ENCODE measurements at regions not wholly inside any gene's neighbourhood (a gene's known extent, or its start where the extent isn't known, plus 50 kb on each side); places are given as distances from the start of the nearest gene placed in this dataset.
"Not testable (repeated sequence)": the region's sequence is repeated elsewhere in the genome, so short reads cannot be mapped to it uniquely, and the experiment has no call there.

- Mint-ChIP-seq H3K27me3 (peaks cover 19% of the 10 kb centered on the region), H3K4me1 (ENCODE audit: low read depth) (no peaks in the 10 kb centered on the region), H3K4me3 (no peak overlapping the region), H3K36me3 (ENCODE audit: low read depth) (peaks cover 4% of the 10 kb centered on the region), H3K27ac (no peak overlapping the region), H3K9me3 (peaks cover 9% of the 10 kb centered on the region)
These were observed 93.8 kb upstream of the UBE2E1 start for GRCh38 chr3:23711916-23712494.

- Mint-ChIP-seq H3K27me3 (peaks cover 19% of the 10 kb centered on the region), H3K4me3 (no peak overlapping the region), H3K9me3 (peaks cover 9% of the 10 kb centered on the region)
These were observed 92.8 kb upstream of the UBE2E1 start for GRCh38 chr3:23712656-23713559.

GRCh38 chr3:23713641-23714040 is 92.1 kb upstream of the UBE2E1 start:
- Mint-ChIP-seq H3K4me3 (no peak overlapping the region), H3K27me3 (peaks cover 19% of the 10 kb centered on the region), H3K27ac (no peak overlapping the region), H3K4me1 (ENCODE audit: low read depth) (no peaks in the 10 kb centered on the region), H3K36me3 (ENCODE audit: low read depth) (peaks cover 4% of the 10 kb centered on the region), H3K9me3 (peaks cover 9% of the 10 kb centered on the region)

More at GRCh38 chr3:23712656-23713559, 92.8 kb upstream of the UBE2E1 start:
- Mint-ChIP-seq H3K27ac (no peak overlapping the region), H3K4me1 (ENCODE audit: low read depth) (no peaks in the 10 kb centered on the region), H3K36me3 (ENCODE audit: low read depth) (peaks cover 4% of the 10 kb centered on the region)

- H3K27me3 Mint-ChIP-seq: peaks cover 9% of the 10 kb centered on the region
- peaks cover 4% of the 10 kb centered on the region for H3K36me3 Mint-ChIP-seq (ENCODE audit: low read depth)
- H3K27ac Mint-ChIP-seq: no peak overlapping the region
- peaks cover 5% of the 10 kb centered on the region for H3K9me3 Mint-ChIP-seq
- H3K4me3 Mint-ChIP-seq: no peak overlapping the region
- H3K4me1 Mint-ChIP-seq (ENCODE audit: low read depth): no peaks in the 10 kb centered on the region
These were observed 85.7 kb upstream of the UBE2E1 start for GRCh38 chr3:23720059-23720458.

- peaks cover 4% of the 10 kb centered on the region for H3K27me3 Mint-ChIP-seq
- H3K4me1 Mint-ChIP-seq (ENCODE audit: low read depth): no peaks in the 10 kb centered on the region
- H3K4me3 Mint-ChIP-seq: no peak overlapping the region
- H3K9me3 Mint-ChIP-seq: peaks cover 5% of the 10 kb centered on the region
- peaks cover 4% of the 10 kb centered on the region for H3K36me3 Mint-ChIP-seq (ENCODE audit: low read depth)
- H3K27ac Mint-ChIP-seq: no peak overlapping the region
These were observed 84.9 kb upstream of the UBE2E1 start for GRCh38 chr3:23720885-23721284.

GRCh38 chr3:23723141-23723540 is 82.6 kb upstream of the UBE2E1 start:
- H3K4me3 Mint-ChIP-seq: no peak overlapping the region
- no peaks in the 10 kb centered on the region for H3K36me3 Mint-ChIP-seq (ENCODE audit: low read depth)
- no peaks in the 10 kb centered on the region for H3K9me3 Mint-ChIP-seq
- no peaks in the 10 kb centered on the region for H3K27me3 Mint-ChIP-seq
- H3K4me1 Mint-ChIP-seq (ENCODE audit: low read depth): peaks cover 8% of the 10 kb centered on the region
- H3K27ac Mint-ChIP-seq: no peak overlapping the region

GRCh38 chr3:23723930-23724329 is 81.8 kb upstream of the UBE2E1 start:
- H3K9me3 Mint-ChIP-seq: no peaks in the 10 kb centered on the region
- no peak overlapping the region for H3K4me3 Mint-ChIP-seq
- peaks cover 8% of the 10 kb centered on the region for H3K4me1 Mint-ChIP-seq (ENCODE audit: low read depth)
- H3K27ac Mint-ChIP-seq: no peak overlapping the region
- H3K36me3 Mint-ChIP-seq (ENCODE audit: low read depth): no peaks in the 10 kb centered on the region
- no peaks in the 10 kb centered on the region for H3K27me3 Mint-ChIP-seq

- Mint-ChIP-seq H3K27me3 (no peaks in the 10 kb centered on the region), H3K4me1 (ENCODE audit: low read depth) (peaks cover 8% of the 10 kb centered on the region), H3K4me3 (no peak overlapping the region), H3K9me3 (no peaks in the 10 kb centered on the region), H3K36me3 (ENCODE audit: low read depth) (no peaks in the 10 kb centered on the region), H3K27ac (no peak overlapping the region)
These were observed 78.8 kb upstream of the UBE2E1 start for GRCh38 chr3:23726811-23727548.

GRCh38 chr3:23728601-23729117 is 77.1 kb upstream of the UBE2E1 start:
- Mint-ChIP-seq H3K4me1 (ENCODE audit: low read depth) (peaks cover 8% of the 10 kb centered on the region), H3K27ac (no peak overlapping the region), H3K36me3 (ENCODE audit: low read depth) (no peaks in the 10 kb centered on the region)

GRCh38 chr3:23729362-23729761 is 76.4 kb upstream of the UBE2E1 start:
- H3K27me3 Mint-ChIP-seq; H3K36me3 Mint-ChIP-seq (ENCODE audit: low read depth); H3K9me3 Mint-ChIP-seq; H3K27ac Mint-ChIP-seq; H3K4me1 Mint-ChIP-seq (ENCODE audit: low read depth); H3K4me3 Mint-ChIP-seq: not testable (repeated sequence)

More at GRCh38 chr3:23728601-23729117, 77.1 kb upstream of the UBE2E1 start:
- Mint-ChIP-seq H3K4me3 (no peak overlapping the region), H3K27me3 (no peaks in the 10 kb centered on the region), H3K9me3 (peaks cover 4% of the 10 kb centered on the region)

GRCh38 chr3:23734481-23734880 is 71.3 kb upstream of the UBE2E1 start:
- Mint-ChIP-seq H3K9me3 (peaks cover 4% of the 10 kb centered on the region), H3K27me3 (peaks cover 6% of the 10 kb centered on the region), H3K4me3 (no peak overlapping the region), H3K36me3 (ENCODE audit: low read depth) (no peaks in the 10 kb centered on the region), H3K4me1 (ENCODE audit: low read depth) (peaks cover 6% of the 10 kb centered on the region), H3K27ac (no peak overlapping the region)

- Mint-ChIP-seq H3K27ac (no peak overlapping the region), H3K4me3 (no peak overlapping the region), H3K9me3 (peaks cover 4% of the 10 kb centered on the region), H3K36me3 (ENCODE audit: low read depth) (no peaks in the 10 kb centered on the region), H3K27me3 (peaks cover 10% of the 10 kb centered on the region), H3K4me1 (ENCODE audit: low read depth) (peaks cover 11% of the 10 kb centered on the region)
These were observed 70.7 kb upstream of the UBE2E1 start for GRCh38 chr3:23735062-23735461.

- Mint-ChIP-seq H3K27me3 (peaks cover 10% of the 10 kb centered on the region), H3K27ac (no peak overlapping the region), H3K4me1 (ENCODE audit: low read depth) (peaks cover 17% of the 10 kb centered on the region), H3K4me3 (no peak overlapping the region), H3K36me3 (ENCODE audit: low read depth) (no peaks in the 10 kb centered on the region), H3K9me3 (peaks cover 4% of the 10 kb centered on the region)
These were observed 70.0 kb upstream of the UBE2E1 start for GRCh38 chr3:23735535-23736326.

- Mint-ChIP-seq H3K36me3 (ENCODE audit: low read depth) (no peaks in the 10 kb centered on the region), H3K4me1 (ENCODE audit: low read depth) (peaks cover 23% of the 10 kb centered on the region), H3K27ac (no peak overlapping the region), H3K9me3 (no peaks in the 10 kb centered on the region), H3K4me3 (no peak overlapping the region), H3K27me3 (peaks cover 24% of the 10 kb centered on the region)
These were observed 66.8 kb upstream of the UBE2E1 start for GRCh38 chr3:23738944-23739343.
